Trophoblast cell (in vitro differentiated cells and primary cell): ENCODE measurements at regions not wholly inside any gene's neighbourhood (a gene's known extent, or its start where the extent isn't known, plus 50 kb on each side); places are given as distances from the start of the nearest gene placed in this dataset.
"Not testable (repeated sequence)": the region's sequence is repeated elsewhere in the genome, so short reads cannot be mapped to it uniquely, and the experiment has no call there.

Source experiments
- DNase-seq, 2 donors: peaks; one replicate each; pipeline ENCODE4 v3.0.0-alpha.2; 2016
- H2AFZ ChIP-seq: 2 replicates; pipeline ENCODE4 v1.6.1; 2013; ENCODE audit warnings: low read length, moderate library complexity, mild to moderate bottlenecking; ENCODE audit not compliant: insufficient read depth, poor library complexity
- H2AK5ac ChIP-seq: 2 replicates; pipeline ENCODE4 v1.6.1; 2013; ENCODE audit warnings: mild to moderate bottlenecking, low read length
- H2BK120ac ChIP-seq: 2 replicates; pipeline ENCODE4 v1.6.1; 2013; ENCODE audit warnings: low read length, mild to moderate bottlenecking, moderate library complexity; ENCODE audit not compliant: insufficient read depth, poor library complexity
- H2BK12ac ChIP-seq: 2 replicates; pipeline ENCODE4 v1.6.1; 2013; ENCODE audit warnings: mild to moderate bottlenecking, low read length, moderate library complexity
- H2BK5ac ChIP-seq: 2 replicates; pipeline ENCODE4 v1.6.1; 2013; ENCODE audit warnings: low read length, low read depth, moderate library complexity, mild to moderate bottlenecking; ENCODE audit not compliant: poor library complexity
- H3K14ac ChIP-seq: 2 replicates; pipeline ENCODE4 v1.6.1; 2013; ENCODE audit warnings: mild to moderate bottlenecking, low read length
- H3K18ac ChIP-seq: 2 replicates; pipeline ENCODE4 v1.6.1; 2013; ENCODE audit warnings: mild to moderate bottlenecking, low read length
- H3K23ac ChIP-seq: 2 replicates; pipeline ENCODE4 v1.6.1; 2013; ENCODE audit warnings: low read length
- H3K27ac ChIP-seq: 2 replicates; pipeline ENCODE4 v1.5.1; 2013; ENCODE audit warnings: low read depth, mild to moderate bottlenecking, inconsistent platforms, low read length, moderate library complexity
- H3K27me3 ChIP-seq: 2 replicates; pipeline ENCODE4 v1.6.1; 2013; ENCODE audit warnings: inconsistent platforms, mild to moderate bottlenecking, low read length, moderate library complexity; ENCODE audit not compliant: insufficient read depth
- H3K36me3 ChIP-seq, 2 experiments: 1 replicate in 1 of 2; 2 replicates in 1 of 2; pipeline ENCODE4 v1.6.1; 2013; ENCODE audit warnings: low read length in 2 of 2, mild to moderate bottlenecking in 2 of 2, moderate library complexity in 1 of 2; ENCODE audit not compliant: insufficient read depth in 2 of 2, control insufficient read depth in 1 of 2
- H3K4ac ChIP-seq: 2 replicates; pipeline ENCODE4 v1.6.1; 2013; ENCODE audit warnings: low read depth, mild to moderate bottlenecking, low read length, moderate library complexity
- H3K4me1 ChIP-seq, 2 experiments: 1 replicate in 1 of 2; 2 replicates in 1 of 2; pipeline ENCODE4 v1.6.1; 2013; ENCODE audit warnings: low read length in 2 of 2, mild to moderate bottlenecking in 2 of 2, moderate library complexity in 1 of 2; ENCODE audit not compliant: insufficient read depth in 2 of 2, control insufficient read depth in 1 of 2
- H3K4me2 ChIP-seq: 2 replicates; pipeline ENCODE4 v1.6.1; 2013; ENCODE audit warnings: inconsistent platforms, mild to moderate bottlenecking, low read length, moderate library complexity
- H3K4me3 ChIP-seq: 2 replicates; pipeline ENCODE4 v1.5.1; 2013; ENCODE audit warnings: mild to moderate bottlenecking, low read depth, low read length, inconsistent platforms
- H3K79me1 ChIP-seq: one replicate; pipeline ENCODE4 v1.6.1; 2013; ENCODE audit warnings: low read length
- H3K79me2 ChIP-seq: 2 replicates; pipeline ENCODE4 v1.6.1; 2013; ENCODE audit warnings: low read length, mild to moderate bottlenecking; ENCODE audit not compliant: control insufficient read depth, insufficient read depth, poor library complexity
- H3K9ac ChIP-seq: 2 replicates; pipeline ENCODE4 v1.6.1; 2013; ENCODE audit warnings: mild to moderate bottlenecking, low read length
- H3K9me3 ChIP-seq: 2 replicates; pipeline ENCODE4 v1.6.1; 2013; ENCODE audit warnings: low read depth, mild to moderate bottlenecking, control low read depth, inconsistent platforms, low read length; ENCODE audit not compliant: insufficient read depth
- H4K12ac ChIP-seq: 2 replicates; pipeline ENCODE4 v1.6.1; 2013; ENCODE audit warnings: low read depth, mild to moderate bottlenecking, low read length, moderate library complexity
- H4K8ac ChIP-seq: 2 replicates; pipeline ENCODE4 v1.6.1; 2013; ENCODE audit warnings: low read depth, mild to moderate bottlenecking, low read length, moderate library complexity
- H4K91ac ChIP-seq: one replicate; pipeline ENCODE4 v1.6.1; 2013; ENCODE audit warnings: low read depth, mild to moderate bottlenecking, low read length, moderate library complexity
- WGBS: extraction: QIAGEN DNeasy Blood & Tissue Kit; methylation state at CpG from one replicate; pipeline ENCODE4 v1.1.7; 2013; ENCODE audit warnings: missing lambda C conversion rate; ENCODE audit not compliant: insufficient read length, insufficient coverage; ENCODE audit errors: extremely low coverage; 5-methylcytosine and 5-hydroxymethylcytosine counted together

GRCh38 chr9:62858240-62858639 lies 1668.4 kb downstream of the SPATA31A7 start:
- not testable (repeated sequence) for H3K27ac ChIP-seq, H2AFZ ChIP-seq, H3K9ac ChIP-seq, H3K4me2 ChIP-seq, H2AK5ac ChIP-seq, H3K79me1 ChIP-seq, H3K14ac ChIP-seq, DNase-seq, H3K4me3 ChIP-seq, H4K91ac ChIP-seq, H3K27me3 ChIP-seq, H3K9me3 ChIP-seq, H2BK120ac ChIP-seq, H3K36me3 ChIP-seq, H3K4me1 ChIP-seq, H4K8ac ChIP-seq, H2BK5ac ChIP-seq, H3K23ac ChIP-seq, H2BK12ac ChIP-seq, H3K18ac ChIP-seq, H3K4ac ChIP-seq, H4K12ac ChIP-seq, H3K79me2 ChIP-seq
- no CpG with 5 or more reads among the region's 1 CpG for WGBS

- H3K4me1 ChIP-seq, H3K4me2 ChIP-seq, H3K23ac ChIP-seq, H3K18ac ChIP-seq, H3K79me1 ChIP-seq, H3K36me3 ChIP-seq, H2BK12ac ChIP-seq, H4K91ac ChIP-seq, H2BK120ac ChIP-seq, H2AK5ac ChIP-seq, H3K4me3 ChIP-seq, H3K9ac ChIP-seq, H3K27ac ChIP-seq, H2AFZ ChIP-seq, DNase-seq, H3K4ac ChIP-seq, H4K12ac ChIP-seq, H3K14ac ChIP-seq, H3K9me3 ChIP-seq, H3K27me3 ChIP-seq, H2BK5ac ChIP-seq, H3K79me2 ChIP-seq, H4K8ac ChIP-seq: not testable (repeated sequence)
- WGBS = no CpG with 5 or more reads among the region's 11 CpGs
Observed at GRCh38 chr9:62860939-62861860, 1671.4 kb downstream of the SPATA31A7 start.

DNA sequence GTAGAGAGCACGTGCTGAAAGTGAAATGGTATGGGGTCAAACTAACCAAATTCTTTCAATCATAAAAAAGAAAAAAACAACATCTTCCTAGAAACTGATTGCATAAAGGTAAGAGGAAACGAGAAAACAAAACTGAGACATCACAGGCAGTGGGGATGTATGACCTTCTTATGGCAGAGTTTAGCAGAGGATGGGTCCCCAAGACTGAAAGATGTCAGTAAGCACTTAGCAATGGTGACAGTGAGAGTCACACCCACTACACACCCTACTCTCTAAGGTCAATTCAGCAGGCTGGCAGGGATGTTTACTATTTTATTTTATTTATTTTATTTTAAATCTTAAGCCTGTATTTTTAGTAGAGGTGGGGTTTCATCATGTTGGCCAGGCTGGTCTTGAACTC lies 1672.3 kb downstream of the SPATA31A7 start:
- H3K14ac ChIP-seq, H2AK5ac ChIP-seq, H2BK5ac ChIP-seq, H4K12ac ChIP-seq, DNase-seq, H3K23ac ChIP-seq, H3K27me3 ChIP-seq, H4K91ac ChIP-seq, H4K8ac ChIP-seq, H3K36me3 ChIP-seq, H3K79me2 ChIP-seq, H3K18ac ChIP-seq, H2BK120ac ChIP-seq, H3K4me2 ChIP-seq, H3K79me1 ChIP-seq, H2BK12ac ChIP-seq, H3K27ac ChIP-seq, H3K4ac ChIP-seq, H3K4me1 ChIP-seq, H2AFZ ChIP-seq, H3K4me3 ChIP-seq, H3K9me3 ChIP-seq, H3K9ac ChIP-seq: not testable (repeated sequence)
- no CpG with 5 or more reads among the region's 2 CpGs for WGBS

- WGBS = no CpG with 5 or more reads among the region's 4 CpGs
- not testable (repeated sequence) for H3K4me3 ChIP-seq, H4K8ac ChIP-seq
Observed at GRCh38 chr9:62863319-62863718, 1673.5 kb downstream of the SPATA31A7 start.

More at GRCh38 chr9:62863319-62863718, 1673.5 kb downstream of the SPATA31A7 start:
- H3K23ac ChIP-seq, H3K79me1 ChIP-seq, H2BK5ac ChIP-seq, H3K27me3 ChIP-seq, H3K79me2 ChIP-seq, DNase-seq, H3K14ac ChIP-seq, H2BK120ac ChIP-seq, H3K4me2 ChIP-seq, H3K4me1 ChIP-seq, H3K18ac ChIP-seq, H3K4ac ChIP-seq, H4K91ac ChIP-seq, H3K9me3 ChIP-seq, H4K12ac ChIP-seq, H2AK5ac ChIP-seq, H2AFZ ChIP-seq, H3K9ac ChIP-seq, H3K36me3 ChIP-seq, H3K27ac ChIP-seq, H2BK12ac ChIP-seq: not testable (repeated sequence)
